ENCODE measurements at regions not wholly inside any gene's neighbourhood (a gene's known extent, or its start where the extent isn't known, plus 50 kb on each side); places are given as distances from the start of the nearest gene placed in this dataset.

GRCh38 chr3:73772076-73772886 lies 147.5 kb upstream of the PDZRN3 start:
- no peak for TF ChIP-seq CTCF (IDR thresholded peaks at IDR 0.05)
- no peak for TF ChIP-seq POLR2A (IDR thresholded peaks at IDR 0.05)
- no peak for TF ChIP-seq POLR2AphosphoS5 (IDR thresholded peaks at IDR 0.05)

Data from breast epithelium (tissue), 3 donors.